Duodenal mucosa (tissue), 2 donors: ENCODE measurements at regions not wholly inside any gene's neighbourhood (a gene's known extent, or its start where the extent isn't known, plus 50 kb on each side); places are given as distances from the start of the nearest gene placed in this dataset.

Source experiments
- H3K27ac ChIP-seq: one replicate; pipeline ENCODE4 v1.7.0; 2013; ENCODE audit warnings: low read depth, low read length
- H3K27me3 ChIP-seq, 2 donors: one replicate each; pipeline ENCODE4 v1.7.0; 2013; ENCODE audit warnings: low read length in 2 of 2, control low read depth in 1 of 2; ENCODE audit not compliant: insufficient read depth in 2 of 2, control insufficient read depth in 1 of 2
- H3K36me3 ChIP-seq, 2 donors: one replicate each; pipeline ENCODE4 v1.7.0; 2013; ENCODE audit warnings: low read length in 2 of 2, control low read depth in 1 of 2; ENCODE audit not compliant: insufficient read depth in 2 of 2, control insufficient read depth in 1 of 2
- H3K4me1 ChIP-seq, 2 donors: one replicate each; pipeline ENCODE4 v1.7.0; 2013; ENCODE audit warnings: low read length in 2 of 2, control low read depth in 1 of 2; ENCODE audit not compliant: insufficient read depth in 2 of 2, control insufficient read depth in 1 of 2
- H3K4me3 ChIP-seq, 2 donors: one replicate each; pipeline ENCODE4 v1.7.0; 2013; ENCODE audit warnings: low read length in 2 of 2, low read depth in 1 of 2
- H3K9ac ChIP-seq, 2 donors: one replicate each; pipeline ENCODE4 v1.7.0; 2013; ENCODE audit warnings: low read length in 2 of 2, low read depth in 1 of 2
- H3K9me3 ChIP-seq, 2 donors: one replicate each; pipeline ENCODE4 v1.7.0; 2013; ENCODE audit warnings: low read length in 2 of 2, control low read depth in 1 of 2; ENCODE audit not compliant: control insufficient read depth in 1 of 2

GRCh38 chr2:4618141-4618540 lies 914.8 kb downstream of the DCDC2C start:
- no peak overlapping the region for H3K9ac ChIP-seq

GRCh38 chr2:4618630-4619228 lies 915.4 kb downstream of the DCDC2C start:
- no peaks in the 10 kb centered on the region for H3K36me3 ChIP-seq
- H3K27me3 ChIP-seq: no peaks in the 10 kb centered on the region
- H3K9me3 ChIP-seq: peaks cover 9 to 13% of the 10 kb centered on the region in 2 donors
- no peaks in the 10 kb centered on the region for H3K4me1 ChIP-seq
- no peak overlapping the region for H3K9ac ChIP-seq
- no peak overlapping the region for H3K27ac ChIP-seq
- no peak overlapping the region for H3K4me3 ChIP-seq

More at GRCh38 chr2:4618141-4618540, 914.8 kb downstream of the DCDC2C start:
- Histone ChIP-seq H3K27ac (no peak overlapping the region), H3K36me3 (no peaks in the 10 kb centered on the region), H3K4me3 (no peak overlapping the region), H3K27me3 (no peaks in the 10 kb centered on the region), H3K9me3 (peaks cover 10 to 13% of the 10 kb centered on the region in 2 donors), H3K4me1 (no peaks in the 10 kb centered on the region)

- H3K9ac ChIP-seq: no peak overlapping the region
- H3K27me3 ChIP-seq: no peaks in the 10 kb centered on the region
- H3K27ac ChIP-seq: no peak overlapping the region
Measured at GRCh38 chr2:4628998-4629501, 925.7 kb downstream of the DCDC2C start.

GRCh38 chr2:4635289-4635688 lies 931.9 kb downstream of the DCDC2C start:
- Histone ChIP-seq H3K27ac (no peak overlapping the region), H3K4me1 (no peaks in the 10 kb centered on the region), H3K9me3 (peaks cover 6 to 8% of the 10 kb centered on the region in 2 donors), H3K27me3 (no peaks in the 10 kb centered on the region), H3K36me3 (no peaks in the 10 kb centered on the region), H3K9ac (no peak overlapping the region), H3K4me3 (no peak overlapping the region)

More at GRCh38 chr2:4628998-4629501, 925.7 kb downstream of the DCDC2C start:
- Histone ChIP-seq H3K4me3 (no peak overlapping the region), H3K4me1 (no peaks in the 10 kb centered on the region), H3K9me3 (peaks cover 3 to 8% of the 10 kb centered on the region in 2 donors), H3K36me3 (no peaks in the 10 kb centered on the region)

- H3K4me1 ChIP-seq: no peaks in the 10 kb centered on the region
- H3K27me3 ChIP-seq: no peaks in the 10 kb centered on the region
- no peak overlapping the region for H3K9ac ChIP-seq
- no peak overlapping the region for H3K4me3 ChIP-seq
- no peaks in the 10 kb centered on the region for H3K36me3 ChIP-seq
- no peak overlapping the region for H3K27ac ChIP-seq
- peaks cover 7 to 10% of the 10 kb centered on the region in 2 donors for H3K9me3 ChIP-seq
Measured at GRCh38 chr2:4653991-4654390, 950.6 kb downstream of the DCDC2C start.

DNA sequence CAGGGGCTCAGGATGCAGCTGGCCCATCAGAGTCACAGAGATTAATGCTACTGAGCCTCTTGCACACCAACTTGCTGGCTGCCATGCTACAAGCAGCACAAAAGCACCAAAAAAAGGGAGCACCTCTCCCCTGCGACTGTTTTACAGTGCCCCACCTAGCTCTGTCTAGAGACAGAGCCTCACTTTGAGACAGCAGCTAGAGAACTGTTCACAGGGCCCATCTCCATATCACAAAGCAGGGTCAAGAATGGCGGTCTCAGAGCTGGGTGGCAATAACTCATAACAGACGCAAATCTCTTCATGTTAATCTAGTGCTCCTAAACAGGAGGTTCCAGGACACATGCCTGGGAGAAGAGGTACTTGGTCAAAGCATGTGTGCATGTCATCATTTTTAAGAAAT lies 953.0 kb downstream of the DCDC2C start:
- no peak overlapping the region for H3K4me3 ChIP-seq
- H3K27me3 ChIP-seq: no peaks in the 10 kb centered on the region
- no peak overlapping the region for H3K9ac ChIP-seq
- H3K36me3 ChIP-seq: no peaks in the 10 kb centered on the region
- H3K4me1 ChIP-seq: no peaks in the 10 kb centered on the region
- no peak overlapping the region for H3K27ac ChIP-seq
- peaks cover 7 to 10% of the 10 kb centered on the region in 2 donors for H3K9me3 ChIP-seq

DNA sequence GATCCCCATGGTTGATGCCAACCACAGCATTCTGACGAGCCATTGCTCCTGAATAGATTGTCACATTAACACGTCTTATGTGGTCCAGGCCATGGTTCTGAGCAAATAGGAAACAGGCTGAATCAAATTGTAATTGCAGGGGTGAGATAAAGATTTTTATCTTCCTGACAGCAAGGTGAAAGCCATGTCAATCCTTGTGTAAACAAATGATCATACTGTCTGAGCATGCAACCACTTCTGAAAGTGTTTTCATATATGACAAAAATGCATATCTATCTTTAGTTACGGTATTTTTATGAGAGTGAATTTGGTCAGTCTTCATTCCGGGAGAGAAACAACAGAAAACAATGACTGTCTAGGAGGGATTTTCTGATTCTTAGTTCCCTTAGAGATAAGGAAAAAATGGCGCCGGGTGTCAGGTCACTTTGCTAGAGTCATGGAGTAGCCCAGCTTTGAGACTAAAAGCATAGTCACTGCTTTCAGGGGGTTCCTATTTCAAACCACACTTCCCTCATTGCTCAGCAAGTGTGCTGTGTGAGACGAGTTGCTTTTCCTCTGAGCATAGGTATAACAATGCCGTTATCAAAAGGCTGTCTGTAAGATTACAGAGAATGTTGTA lies 958.9 kb downstream of the DCDC2C start:
- Histone ChIP-seq H3K9me3 (peaks cover 16 to 17% of the 10 kb centered on the region in 2 donors), H3K27me3 (no peaks in the 10 kb centered on the region), H3K36me3 (no peaks in the 10 kb centered on the region)

GRCh38 chr2:4668381-4668780 lies 965.0 kb downstream of the DCDC2C start:
- no peaks in the 10 kb centered on the region for H3K36me3 ChIP-seq
- peaks cover 11 to 24% of the 10 kb centered on the region in 2 donors for H3K9me3 ChIP-seq
- no peak overlapping the region for H3K4me3 ChIP-seq
- H3K4me1 ChIP-seq: no peaks in the 10 kb centered on the region
- H3K27ac ChIP-seq: no peak overlapping the region
- H3K9ac ChIP-seq: no peak overlapping the region
- no peaks in the 10 kb centered on the region for H3K27me3 ChIP-seq

More for the DNA sequence above, 958.9 kb downstream of the DCDC2C start:
- no peak overlapping the region for H3K9ac ChIP-seq
- H3K27ac ChIP-seq: no peak overlapping the region
- H3K4me1 ChIP-seq: no peaks in the 10 kb centered on the region
- no peak overlapping the region for H3K4me3 ChIP-seq

DNA sequence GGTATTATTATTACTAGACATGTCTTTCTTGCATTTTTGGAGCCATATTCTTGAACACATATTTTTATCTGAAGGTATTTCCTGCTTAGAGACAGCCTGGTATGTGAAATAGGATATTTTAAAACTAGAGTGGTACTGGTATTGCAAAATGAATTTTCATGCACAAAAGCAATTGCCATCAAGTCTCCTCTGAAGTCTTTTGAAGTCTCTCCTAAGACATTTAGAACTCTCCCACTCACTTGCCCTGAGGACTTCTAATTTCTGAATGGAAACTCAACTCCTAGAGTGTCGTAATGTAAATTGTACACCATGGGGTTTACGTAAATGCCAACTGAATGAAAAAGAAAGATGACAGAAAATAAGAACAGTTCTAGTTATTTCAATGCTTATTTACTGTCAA lies 967.0 kb downstream of the DCDC2C start:
- Histone ChIP-seq H3K27ac (no peak overlapping the region), H3K4me1 (no peaks in the 10 kb centered on the region), H3K4me3 (no peak overlapping the region), H3K36me3 (no peaks in the 10 kb centered on the region), H3K27me3 (no peaks in the 10 kb centered on the region), H3K9ac (no peak overlapping the region), H3K9me3 (peaks cover 13 to 16% of the 10 kb centered on the region in 2 donors)

DNA sequence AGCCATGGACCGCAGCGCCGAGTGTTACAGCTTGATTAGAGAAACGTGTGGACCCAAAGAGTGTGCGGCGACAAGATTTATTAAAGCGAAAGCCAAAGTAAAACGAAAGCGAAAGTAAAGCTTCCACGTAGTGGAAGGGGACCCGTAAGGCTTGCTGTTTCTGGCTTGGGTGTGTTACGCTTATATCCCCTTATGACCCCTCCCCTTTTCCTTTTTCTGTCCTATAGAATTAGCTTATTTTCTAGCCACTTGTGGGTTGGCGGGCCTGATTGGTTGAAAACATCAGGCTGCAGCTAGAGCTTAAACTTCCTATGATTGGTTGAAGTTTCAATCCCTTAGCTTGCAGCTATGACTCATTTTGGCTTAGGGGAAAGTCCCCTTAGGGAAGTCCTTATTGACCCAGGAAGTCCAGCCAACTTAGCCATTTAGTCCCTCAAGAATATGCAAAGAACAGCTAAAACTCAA lies 969.7 kb downstream of the DCDC2C start:
- H3K9me3 ChIP-seq: peaks cover 16% of the 10 kb centered on the region in 2 donors
- H3K27me3 ChIP-seq: no peaks in the 10 kb centered on the region
- no peak overlapping the region for H3K27ac ChIP-seq
- no peaks in the 10 kb centered on the region for H3K4me1 ChIP-seq
- H3K4me3 ChIP-seq: no peak overlapping the region
- no peak overlapping the region for H3K9ac ChIP-seq
- no peaks in the 10 kb centered on the region for H3K36me3 ChIP-seq
